NCI-H1436 (cell line): ENCODE measurements at regions not wholly inside any gene's neighbourhood (a gene's known extent, or its start where the extent isn't known, plus 50 kb on each side); places are given as distances from the start of the nearest gene placed in this dataset.

Source experiments
- DNase-seq: peaks from one replicate; lab custom pipeline; 2025; lab: John Stamatoyannopoulos, UW

- no peak for DNase-seq
Measured at GRCh38 chr2:16278421-16279200, 338.3 kb downstream of the MYCN start.

- DNase-seq: no peak
Measured at GRCh38 chr2:16277117-16277516, 336.8 kb downstream of the MYCN start.

GRCh38 chr2:16275661-16276060 is 335.3 kb downstream of the MYCN start:
- DNase-seq: no peak

- DNase-seq: no peak
Measured at GRCh38 chr2:16275131-16275530, 334.8 kb downstream of the MYCN start.

- DNase-seq: no peak
Measured at GRCh38 chr2:16273111-16273510, 332.8 kb downstream of the MYCN start.

GRCh38 chr2:16272038-16272788 is 331.9 kb downstream of the MYCN start:
- DNase-seq: no peak

GRCh38 chr2:16271231-16271896 is 331.0 kb downstream of the MYCN start:
- no peak for DNase-seq

GRCh38 chr2:16270441-16270840 is 330.1 kb downstream of the MYCN start:
- DNase-seq: no peak

GRCh38 chr2:16268301-16269000 is 328.1 kb downstream of the MYCN start:
- DNase-seq: no peak

- no peak for DNase-seq
Measured at GRCh38 chr2:16266571-16266970, 326.2 kb downstream of the MYCN start.

- DNase-seq: no peak
Measured at GRCh38 chr2:16264931-16265540, 324.7 kb downstream of the MYCN start.

GRCh38 chr2:16264491-16264890 is 324.1 kb downstream of the MYCN start:
- DNase-seq: no peak

- DNase-seq: no peak
Measured at GRCh38 chr2:16263241-16263890, 323.0 kb downstream of the MYCN start.

GRCh38 chr2:16262526-16263178 is 322.3 kb downstream of the MYCN start:
- DNase-seq: no peak

GRCh38 chr2:16261791-16262190 is 321.4 kb downstream of the MYCN start:
- no peak for DNase-seq

- DNase-seq: no peak
Measured at GRCh38 chr2:16261071-16261470, 320.7 kb downstream of the MYCN start.

GRCh38 chr2:16260041-16260830 is 319.9 kb downstream of the MYCN start:
- no peak for DNase-seq

- no peak for DNase-seq
Measured at GRCh38 chr2:16259010-16259409, 318.7 kb downstream of the MYCN start.

GRCh38 chr2:16258350-16258749 is 318.0 kb downstream of the MYCN start:
- DNase-seq: no peak
